Activated T-cell treated with anti-CD3 and anti-CD28 coated beads for 24 hours (primary cell): ENCODE measurements at regions not wholly inside any gene's neighbourhood (a gene's known extent, or its start where the extent isn't known, plus 50 kb on each side); places are given as distances from the start of the nearest gene placed in this dataset.

ENCODE experiments used
- DNase-seq: peaks from one replicate; pipeline ENCODE4 v3.0.0-alpha.2; 2020; ENCODE audit warnings: low read depth

DNA sequence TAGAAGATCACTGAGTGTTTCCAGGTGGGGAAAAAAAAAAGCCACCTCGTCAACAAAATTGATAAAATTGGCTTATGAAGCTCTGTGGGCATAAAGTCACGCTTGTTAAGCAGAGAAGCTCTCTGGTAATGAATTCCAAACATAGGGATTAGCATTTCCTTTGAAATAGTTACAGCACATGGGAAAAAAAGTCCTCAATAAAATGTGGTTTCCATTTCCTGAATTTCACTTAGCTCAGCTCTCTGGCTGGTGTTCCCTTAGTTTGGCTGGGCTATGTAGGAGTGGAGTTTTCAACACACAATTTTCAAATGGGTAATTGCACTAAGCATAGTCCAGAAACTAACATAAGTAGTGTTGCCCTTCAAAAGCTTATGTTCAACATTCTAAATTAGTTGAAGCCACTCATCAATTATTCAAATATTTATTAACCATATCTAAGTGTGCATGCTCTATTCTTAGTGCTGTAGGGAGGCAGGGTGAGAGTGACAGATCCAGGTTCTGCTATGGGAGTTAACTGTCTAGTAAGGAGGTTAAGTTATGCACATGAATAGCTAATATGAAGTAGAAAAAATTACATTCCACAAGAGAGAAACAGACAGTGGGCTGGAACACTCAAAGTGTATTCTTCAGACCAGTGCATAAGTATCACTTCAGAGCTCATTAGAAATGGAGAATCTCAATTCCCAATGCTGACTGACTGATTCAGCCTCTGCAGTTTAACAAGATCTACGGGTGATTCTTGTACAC lies 445.7 kb downstream of the SMARCA1 start:
- no peak for DNase-seq

DNA sequence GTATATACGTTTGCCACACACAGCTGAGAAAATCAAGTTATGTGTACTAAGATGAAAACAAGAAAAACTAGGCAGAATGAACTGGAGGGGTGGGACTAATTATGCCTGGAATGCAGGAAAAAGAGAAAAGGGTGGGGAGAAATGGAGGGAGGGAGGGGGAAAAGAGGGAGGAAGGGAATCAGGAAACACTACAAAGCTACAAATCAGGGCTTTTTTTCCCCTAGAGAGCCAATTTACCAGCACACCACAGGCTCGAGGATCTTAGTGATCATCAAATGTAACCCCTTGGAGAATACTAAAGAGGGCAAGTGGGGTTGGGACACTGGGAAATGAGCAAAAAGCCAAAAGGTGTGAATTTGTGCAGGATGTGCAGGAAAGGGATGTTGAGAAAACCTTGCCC lies 451.9 kb downstream of the SMARCA1 start:
- DNase-seq, result no peak

DNA sequence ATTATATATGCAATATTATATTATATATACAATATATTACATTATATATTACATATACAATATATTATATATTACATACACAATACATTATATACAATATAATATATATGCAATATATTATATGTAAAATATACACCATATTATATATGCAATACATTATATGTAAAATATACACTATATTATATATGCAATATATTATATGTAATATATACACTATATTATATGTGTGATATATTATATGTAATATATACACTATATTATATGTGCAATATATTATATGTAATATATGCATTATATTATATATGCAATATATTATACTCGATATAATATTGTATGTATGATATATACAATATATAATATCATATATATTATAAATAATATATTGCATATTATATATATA lies 457.4 kb downstream of the SMARCA1 start:
- no peak for DNase-seq

DNA sequence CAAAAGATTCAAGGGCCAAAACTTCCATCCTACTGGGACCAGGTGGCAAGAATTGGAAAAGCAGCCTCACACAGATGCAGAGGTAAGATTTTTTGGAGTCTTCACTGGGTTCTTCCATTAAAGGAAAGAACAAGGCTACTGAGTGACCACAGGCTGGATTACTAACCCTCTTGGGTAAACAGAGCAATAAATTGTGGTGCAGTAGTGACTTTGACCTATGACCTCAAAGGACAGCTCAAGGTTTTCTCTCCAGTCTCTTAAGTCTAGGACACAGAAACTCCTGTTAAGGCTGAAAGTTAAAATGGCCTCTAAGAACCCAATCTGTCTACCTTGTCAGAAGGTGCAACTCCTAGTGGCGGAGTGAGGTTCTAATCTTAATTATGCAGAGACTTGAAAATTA lies 464.9 kb downstream of the SMARCA1 start:
- no peak for DNase-seq

GRCh38 chrX:129043138-129043537 lies 480.2 kb downstream of the SMARCA1 start:
- no peak for DNase-seq

DNA sequence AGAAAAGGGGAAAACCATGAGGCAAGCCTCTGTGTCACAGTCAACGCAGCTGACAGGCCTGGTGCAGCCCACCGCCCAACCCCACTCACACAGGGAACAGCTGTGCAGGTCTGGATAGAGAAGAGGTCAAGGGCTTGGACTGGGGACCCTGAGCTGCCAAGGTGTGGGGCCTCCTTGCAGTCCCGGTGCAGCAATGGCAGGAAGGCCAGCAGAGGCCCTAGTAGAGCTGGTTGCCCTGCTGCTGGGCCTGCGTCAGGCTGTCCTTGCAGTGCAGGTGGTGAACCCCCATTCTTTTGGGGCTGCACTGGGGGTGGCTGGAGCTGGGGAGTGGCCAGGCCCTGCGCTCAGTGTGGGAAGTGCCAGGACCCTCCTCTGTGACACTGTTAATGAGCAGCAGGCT lies 482.0 kb downstream of the SMARCA1 start:
- DNase-seq, result no peak

GRCh38 chrX:129040124-129040523 lies 483.2 kb downstream of the SMARCA1 start:
- no peak for DNase-seq

- DNase-seq, result no peak
These were observed 484.1 kb downstream of the SMARCA1 start for GRCh38 chrX:129039176-129039575.

DNA sequence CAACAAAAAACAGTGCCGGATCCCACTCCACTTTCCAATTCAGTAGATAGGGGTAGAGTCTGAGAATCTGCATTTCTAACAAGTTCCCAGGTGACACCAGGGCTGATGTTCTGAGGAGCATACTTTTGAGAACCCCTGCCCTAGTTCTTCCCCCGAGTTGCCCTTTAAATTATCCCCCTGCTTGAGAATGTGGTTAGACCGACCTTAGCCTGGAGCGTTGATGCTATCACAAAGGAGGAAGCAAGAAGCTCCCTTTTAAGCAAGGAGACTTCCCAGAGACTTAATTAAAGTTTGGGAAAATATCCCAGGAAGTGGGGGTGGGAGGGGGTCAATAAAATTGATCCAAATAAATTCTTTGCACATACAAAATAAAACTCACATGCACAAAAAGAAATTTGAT lies 485.9 kb downstream of the SMARCA1 start:
- no peak for DNase-seq

- no peak for DNase-seq
These were observed 488.1 kb downstream of the SMARCA1 start for GRCh38 chrX:129035180-129035579.

- no peak for DNase-seq
These were observed 489.1 kb downstream of the SMARCA1 start for GRCh38 chrX:129034196-129034595.

GRCh38 chrX:129026202-129026601 lies 497.1 kb downstream of the SMARCA1 start:
- DNase-seq, result no peak

DNA sequence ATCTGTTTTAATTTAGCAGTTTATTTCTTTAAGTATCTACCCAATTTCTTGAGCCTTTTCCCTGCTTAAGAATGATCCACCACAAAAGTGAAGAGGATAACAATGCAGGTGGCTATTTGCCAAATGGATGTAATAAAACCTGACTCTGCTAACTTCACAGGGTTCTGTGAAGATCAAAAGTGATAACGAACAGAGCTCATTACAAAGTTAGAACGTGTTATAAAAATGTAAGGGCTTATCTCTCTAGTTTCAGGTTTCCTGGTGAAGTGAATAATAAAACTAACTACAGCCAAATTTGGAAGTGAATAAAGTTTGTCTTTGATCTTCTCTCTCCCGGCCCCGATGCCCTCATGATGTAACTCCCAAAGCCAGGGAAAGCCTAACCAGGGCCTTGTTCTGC lies 497.9 kb downstream of the SMARCA1 start:
- DNase-seq, result no peak

GRCh38 chrX:129019412-129019811 lies 503.9 kb downstream of the SMARCA1 start:
- no peak for DNase-seq

DNA sequence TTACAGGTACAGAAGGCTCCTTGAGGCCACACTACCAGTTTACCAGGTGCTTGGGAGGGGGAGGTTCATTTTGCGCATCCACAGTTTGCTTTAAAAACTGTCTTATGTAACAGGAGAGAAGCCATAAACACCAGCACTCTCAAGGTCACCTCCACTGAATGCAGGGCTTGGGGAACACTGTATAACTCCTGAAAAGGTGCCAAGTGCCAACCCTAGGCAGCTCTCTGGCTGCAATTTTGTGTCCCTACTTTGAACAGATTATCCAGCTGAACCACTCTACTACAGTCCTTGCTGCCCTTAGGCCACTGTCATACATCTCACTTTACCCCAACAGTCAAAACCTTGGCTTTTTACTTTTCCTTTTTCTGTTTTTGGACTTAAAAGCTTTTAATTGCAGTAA lies 507.9 kb downstream of the SMARCA1 start:
- no peak for DNase-seq

DNA sequence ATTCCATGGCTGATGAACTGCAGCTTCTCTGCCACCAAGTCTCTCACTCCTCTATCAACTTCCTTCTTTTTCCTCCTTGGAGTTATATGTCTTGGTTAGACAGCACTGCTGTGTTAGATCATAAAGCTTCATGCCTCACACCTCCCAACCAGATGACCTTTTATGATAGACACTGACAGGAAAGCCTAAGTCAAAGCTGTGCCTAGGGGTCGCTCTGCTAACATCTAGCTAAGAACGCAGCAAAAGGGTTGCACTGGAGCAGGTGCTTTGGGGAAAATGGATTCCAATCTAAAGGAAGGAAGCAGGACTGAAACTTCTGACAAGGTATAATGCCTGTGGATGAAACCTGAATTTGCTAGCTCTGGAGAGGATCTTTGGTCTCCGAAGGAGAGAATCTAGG lies 509.7 kb downstream of the SMARCA1 start:
- DNase-seq, result no peak

DNA sequence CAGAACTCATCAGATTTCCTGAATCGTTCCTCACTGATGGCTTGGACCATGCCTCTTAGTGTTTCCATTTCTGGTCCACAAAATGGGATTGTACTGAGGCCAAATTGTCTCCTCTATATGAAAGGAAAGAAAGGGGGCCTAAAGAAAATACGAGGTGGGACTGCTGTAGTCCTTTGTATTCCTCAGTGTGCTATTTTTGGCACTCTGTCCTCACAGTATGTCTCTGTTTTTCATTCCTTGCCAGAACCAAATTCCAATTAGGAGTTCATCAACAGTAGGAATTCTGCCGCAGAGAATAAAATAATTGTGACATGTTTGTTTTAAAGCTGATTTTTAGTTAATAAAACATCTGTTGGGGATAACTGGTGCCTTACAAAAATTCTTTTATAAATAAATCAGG lies 515.7 kb downstream of the SMARCA1 start:
- DNase-seq, result no peak

DNA sequence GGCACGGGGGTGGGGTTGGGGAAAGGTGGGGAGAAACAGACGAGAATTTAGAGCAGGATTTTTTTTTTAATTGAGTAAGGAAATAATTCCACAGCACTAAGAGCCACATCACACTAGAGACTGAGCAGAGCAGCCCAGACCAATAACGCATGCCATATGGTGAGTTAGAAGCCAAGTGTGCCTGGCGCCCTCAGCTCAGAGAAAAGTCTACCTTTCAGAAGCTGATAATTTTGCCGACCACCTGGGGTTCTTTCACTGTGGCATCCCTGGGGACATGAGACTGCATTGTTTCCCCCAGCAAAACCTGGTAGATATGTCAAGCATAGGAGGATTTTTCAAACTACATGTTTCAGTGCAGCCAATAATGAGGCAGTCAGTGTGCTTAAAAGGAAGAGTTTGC lies 516.8 kb downstream of the SMARCA1 start:
- no peak for DNase-seq

GRCh38 chrX:129000797-129001196 lies 522.5 kb downstream of the SMARCA1 start:
- no peak for DNase-seq

GRCh38 chrX:129000018-129000417 lies 523.3 kb downstream of the SMARCA1 start:
- DNase-seq, result no peak

GRCh38 chrX:128992107-128992971 lies 531.0 kb downstream of the SMARCA1 start:
- no peak for DNase-seq

DNA sequence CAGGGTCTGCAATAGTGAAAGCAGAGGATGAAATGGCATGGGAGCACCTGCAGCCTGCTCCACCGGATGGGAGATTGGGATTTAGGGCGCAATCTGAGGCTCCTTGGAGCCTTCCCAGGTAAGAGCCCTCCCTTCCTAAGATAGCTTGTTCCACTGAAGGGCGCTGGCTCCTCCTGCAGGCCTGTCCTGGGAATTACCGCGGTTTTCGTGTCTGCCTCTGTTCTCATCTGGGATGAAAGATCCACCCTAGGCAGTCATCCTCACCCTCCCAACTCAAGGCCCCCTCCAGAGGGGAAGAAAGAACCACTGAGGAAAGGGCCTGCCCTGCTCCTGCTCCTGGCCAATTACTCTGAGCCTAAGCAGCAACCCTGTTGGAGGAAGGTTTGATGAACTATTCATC lies 547.5 kb downstream of the SMARCA1 start:
- DNase-seq, result no peak

DNA sequence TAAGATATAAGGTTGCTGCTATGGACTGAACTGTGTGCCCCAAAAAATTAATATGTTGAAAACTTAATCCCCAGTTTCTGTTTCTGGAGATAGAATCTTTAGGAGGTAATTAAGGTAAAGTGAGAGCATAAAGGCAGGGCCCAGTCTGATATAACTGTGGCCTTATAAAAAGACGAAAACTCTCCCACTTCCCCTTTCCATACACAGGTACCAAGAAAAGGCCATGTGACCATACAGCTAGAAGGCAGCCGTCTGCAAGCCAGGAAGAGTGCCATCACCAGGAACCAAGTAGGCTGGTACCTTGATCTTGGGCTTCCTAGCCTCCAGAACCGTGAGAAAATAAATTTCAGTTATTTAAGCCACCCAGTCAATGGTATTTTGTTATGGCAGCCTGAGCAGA lies 550.3 kb downstream of the SMARCA1 start:
- no peak for DNase-seq

DNA sequence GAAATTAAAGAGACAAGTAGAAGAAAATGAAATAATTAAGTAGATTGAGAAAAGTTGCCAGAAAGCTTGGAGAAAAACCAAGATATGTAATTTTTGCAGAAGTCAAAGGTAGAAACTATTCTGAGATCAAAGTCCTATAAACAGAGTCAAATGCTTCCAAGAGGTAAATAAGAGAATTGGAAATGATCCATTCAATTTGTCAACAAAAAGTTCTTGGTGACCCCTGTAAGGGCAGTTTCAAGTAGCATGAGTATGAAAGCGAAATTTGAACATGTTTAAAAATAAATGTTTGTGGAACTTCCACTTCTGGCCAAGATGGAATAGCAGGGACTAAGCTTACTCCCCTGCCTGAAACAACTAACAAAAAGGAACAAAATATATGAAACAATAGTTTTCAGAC lies 562.0 kb downstream of the SMARCA1 start:
- DNase-seq, result no peak
